HG02970 (cell line): ENCODE measurements at regions not wholly inside any gene's neighbourhood (a gene's known extent, or its start where the extent isn't known, plus 50 kb on each side); places are given as distances from the start of the nearest gene placed in this dataset.
"Not testable (repeated sequence)": the region's sequence is repeated elsewhere in the genome, so short reads cannot be mapped to it uniquely, and the experiment has no call there.

Source experiments
- ATAC-seq: cut with Tn5 transposase; IDR thresholded peaks from one replicate; pipeline ENCODE4 v1.9.1; 2021; ENCODE audit warnings: mild to moderate bottlenecking, moderate library complexity, moderate number of reproducible peaks; ENCODE audit not compliant: unreplicated experiment, low FRiP score

- ATAC-seq = not testable (repeated sequence)
These were observed 51.1 kb downstream of the NBPF8 start for GRCh38 chr1:120465900-120466299.

- not testable (repeated sequence) for ATAC-seq
These were observed 62.8 kb downstream of the NBPF8 start for GRCh38 chr1:120477663-120478062.

DNA sequence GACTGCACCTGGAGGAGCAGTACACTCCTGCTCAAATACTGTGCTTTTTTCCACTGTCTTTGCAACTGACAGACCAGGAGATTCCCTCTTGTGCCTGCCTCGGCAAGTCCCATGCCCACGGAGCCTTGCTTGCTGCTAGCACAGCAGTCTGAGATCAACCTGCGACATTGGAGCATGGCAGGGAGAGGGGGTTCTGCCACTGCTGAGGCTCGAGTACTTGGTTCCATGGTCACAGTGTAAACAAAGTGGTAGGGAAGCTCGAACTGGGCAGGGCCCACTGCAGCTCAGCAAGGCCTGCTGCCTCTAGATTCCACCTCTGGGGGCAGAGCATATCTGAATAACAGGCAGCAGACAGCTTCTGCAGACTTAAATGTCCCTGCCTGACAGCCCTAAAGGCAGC is 63.6 kb downstream of the NBPF8 start:
- ATAC-seq = not testable (repeated sequence)

DNA sequence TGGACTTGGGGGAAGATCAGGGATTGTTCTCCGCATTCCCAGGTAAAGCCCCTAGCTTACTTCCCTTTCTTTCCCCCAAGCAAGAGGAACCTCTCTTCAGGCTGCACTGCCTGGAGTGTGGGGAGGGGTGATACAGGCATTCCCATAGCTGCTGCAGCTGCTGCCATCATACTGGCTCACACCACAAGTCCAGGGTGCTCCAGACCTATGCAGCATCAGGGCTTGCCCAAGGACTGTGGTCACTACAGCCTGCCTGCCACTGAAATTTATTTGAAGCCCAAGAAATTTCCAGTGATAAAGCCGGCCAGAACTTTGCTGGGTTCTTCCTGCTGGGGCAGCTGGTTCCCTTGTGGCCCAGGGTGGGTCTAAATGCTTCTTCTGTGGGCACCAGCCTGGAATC is 72.7 kb downstream of the NBPF8 start:
- ATAC-seq = not testable (repeated sequence)

DNA sequence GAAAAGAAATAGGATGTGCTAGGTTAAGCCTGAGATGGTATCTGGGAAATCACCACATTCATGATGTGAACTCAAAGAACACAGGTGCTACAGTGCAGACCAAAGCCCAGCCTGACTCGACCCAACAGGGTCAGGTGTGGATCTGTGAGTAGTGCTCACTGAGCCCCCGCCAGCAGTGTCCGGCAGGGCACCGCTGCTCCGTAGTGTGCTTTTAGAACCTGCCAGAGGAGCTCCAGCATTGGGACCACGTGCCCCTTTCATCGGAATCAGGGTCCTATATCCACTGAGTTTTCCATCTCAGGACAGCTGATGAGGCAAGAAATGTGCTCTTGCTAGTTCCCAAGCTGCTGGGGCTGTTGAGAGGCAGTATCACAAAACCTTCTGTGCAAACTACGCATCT is 74.4 kb downstream of the NBPF8 start:
- ATAC-seq = not testable (repeated sequence)

DNA sequence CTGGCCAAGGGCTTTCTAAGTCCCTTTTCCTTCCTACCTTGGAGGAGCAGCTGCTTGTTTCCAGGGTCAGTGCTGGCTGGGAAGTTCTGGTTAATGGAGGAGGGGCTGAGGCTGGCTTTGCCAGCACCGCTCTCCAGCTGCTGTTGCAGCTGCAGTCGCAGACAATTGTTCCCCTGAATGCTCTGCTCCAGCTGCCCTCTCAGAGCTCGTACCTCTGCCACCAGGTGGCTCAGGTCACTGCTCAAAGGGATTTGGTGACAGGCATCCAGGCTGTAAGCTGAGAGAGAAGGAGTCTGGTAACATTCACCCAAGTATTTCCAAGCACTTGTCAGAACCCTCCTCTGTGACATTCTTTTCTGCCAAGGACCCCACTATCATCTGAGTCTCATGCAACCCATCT is 82.3 kb downstream of the NBPF8 start:
- ATAC-seq = not testable (repeated sequence)

DNA sequence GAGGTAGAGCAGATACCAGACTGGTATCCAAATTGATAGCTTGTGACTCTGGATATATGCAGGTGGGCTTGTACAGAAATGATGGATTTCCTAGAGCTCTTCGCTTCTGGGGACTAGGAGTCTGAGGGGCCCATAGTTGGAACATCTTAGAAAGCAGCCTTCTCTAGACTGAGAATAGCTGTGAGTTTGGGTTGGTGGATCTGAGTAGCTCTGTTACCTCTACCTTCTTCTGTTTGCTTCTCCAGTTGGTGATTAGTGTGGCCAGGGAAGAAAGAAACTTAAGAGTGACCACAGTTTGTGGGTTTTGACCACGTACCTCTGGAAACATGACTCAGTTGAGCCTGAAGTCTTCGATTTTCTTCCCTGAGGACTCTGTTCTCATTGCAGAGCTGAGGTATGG is 88.4 kb downstream of the NBPF8 start:
- ATAC-seq = not testable (repeated sequence)

DNA sequence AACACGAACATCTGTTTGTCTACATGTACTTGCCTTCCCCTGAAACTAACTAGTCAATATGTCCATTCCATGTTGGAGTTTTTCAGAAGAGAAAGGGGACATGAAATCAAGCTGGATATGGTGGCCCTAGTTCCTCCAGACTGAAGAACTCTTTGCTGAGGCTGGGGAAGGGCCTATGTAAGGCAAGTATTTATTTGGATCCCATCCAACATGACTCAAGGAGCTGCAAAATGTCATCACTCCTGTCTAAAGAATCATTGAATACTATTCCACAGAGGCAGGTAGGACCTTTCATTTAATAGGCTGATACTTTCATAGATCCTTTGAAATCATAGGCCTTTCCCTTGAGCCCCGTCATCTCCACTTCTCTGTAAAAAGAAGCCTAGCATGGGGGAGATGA is 91.5 kb downstream of the NBPF8 start:
- not testable (repeated sequence) for ATAC-seq

DNA sequence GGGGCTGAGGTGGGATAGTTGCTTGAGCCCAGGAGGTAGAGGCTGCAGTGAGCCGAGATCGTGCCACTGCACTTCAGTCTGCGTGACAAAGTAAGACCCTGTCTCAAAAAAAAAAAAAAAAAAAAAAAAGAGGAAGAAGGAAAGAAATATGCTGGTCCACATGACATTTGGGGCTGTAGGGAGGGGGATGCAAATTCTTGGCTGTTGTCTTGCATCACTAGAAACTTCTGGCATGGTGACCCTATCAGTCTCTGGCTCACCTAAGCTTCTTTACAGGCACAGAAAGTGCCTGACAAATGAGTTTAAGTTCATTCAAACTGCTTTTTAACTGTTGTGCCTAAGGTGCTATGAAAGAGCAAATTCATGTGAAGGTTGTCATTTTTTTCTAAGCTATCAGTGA is 93.5 kb downstream of the NBPF8 start:
- not testable (repeated sequence) for ATAC-seq

GRCh38 chr1:120509258-120509657 is 94.4 kb downstream of the NBPF8 start:
- not testable (repeated sequence) for ATAC-seq

GRCh38 chr1:120513099-120513498 is 98.3 kb downstream of the NBPF8 start:
- not testable (repeated sequence) for ATAC-seq

- not testable (repeated sequence) for ATAC-seq
These were observed 98.7 kb downstream of the NBPF8 start for GRCh38 chr1:120513531-120513930.

DNA sequence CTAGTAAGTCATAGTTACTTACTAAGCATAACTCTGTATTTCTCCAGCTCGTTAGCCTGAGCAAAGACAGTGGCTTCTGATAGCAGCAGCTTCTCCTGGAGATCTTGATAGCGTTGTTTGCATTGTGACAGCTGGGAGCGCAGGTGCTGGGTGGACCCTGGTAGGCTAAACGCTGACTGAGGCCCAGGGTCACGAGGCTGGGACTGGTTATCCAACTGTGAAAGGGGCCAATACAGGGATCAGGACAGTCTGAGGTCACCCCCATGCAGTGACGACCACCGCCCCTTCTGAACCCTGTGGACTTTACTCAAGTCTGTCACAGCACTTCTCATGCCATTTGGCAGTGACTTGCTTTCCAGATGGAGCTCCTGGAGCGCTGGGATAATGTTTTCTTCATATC is 104.4 kb downstream of the NBPF8 start:
- not testable (repeated sequence) for ATAC-seq

GRCh38 chr1:120524416-120524815 is 109.6 kb downstream of the NBPF8 start:
- ATAC-seq = not testable (repeated sequence)

DNA sequence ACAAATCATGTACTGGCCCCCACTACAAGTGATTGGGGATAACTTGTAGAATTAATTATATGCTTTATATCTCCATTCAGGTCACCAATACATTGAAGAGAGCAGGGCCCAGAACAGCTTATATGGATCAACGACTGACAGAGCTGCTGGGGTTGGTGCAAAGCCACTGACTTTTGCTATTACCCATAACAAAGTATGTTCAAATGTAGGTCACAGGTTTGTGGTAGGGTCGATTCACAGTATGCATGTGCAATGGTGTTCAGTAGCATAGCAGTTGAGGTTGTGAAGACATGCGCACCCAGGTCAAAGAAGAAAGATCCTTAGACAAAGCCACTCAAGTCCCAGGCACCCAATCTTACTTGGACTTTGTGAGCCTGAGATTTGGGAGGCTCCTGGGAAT is 110.6 kb downstream of the NBPF8 start:
- ATAC-seq = not testable (repeated sequence)

GRCh38 chr1:120529475-120530089 is 114.7 kb downstream of the NBPF8 start:
- ATAC-seq = not testable (repeated sequence)

- ATAC-seq = not testable (repeated sequence)
These were observed 116.6 kb downstream of the NBPF8 start for GRCh38 chr1:120531455-120531854.

DNA sequence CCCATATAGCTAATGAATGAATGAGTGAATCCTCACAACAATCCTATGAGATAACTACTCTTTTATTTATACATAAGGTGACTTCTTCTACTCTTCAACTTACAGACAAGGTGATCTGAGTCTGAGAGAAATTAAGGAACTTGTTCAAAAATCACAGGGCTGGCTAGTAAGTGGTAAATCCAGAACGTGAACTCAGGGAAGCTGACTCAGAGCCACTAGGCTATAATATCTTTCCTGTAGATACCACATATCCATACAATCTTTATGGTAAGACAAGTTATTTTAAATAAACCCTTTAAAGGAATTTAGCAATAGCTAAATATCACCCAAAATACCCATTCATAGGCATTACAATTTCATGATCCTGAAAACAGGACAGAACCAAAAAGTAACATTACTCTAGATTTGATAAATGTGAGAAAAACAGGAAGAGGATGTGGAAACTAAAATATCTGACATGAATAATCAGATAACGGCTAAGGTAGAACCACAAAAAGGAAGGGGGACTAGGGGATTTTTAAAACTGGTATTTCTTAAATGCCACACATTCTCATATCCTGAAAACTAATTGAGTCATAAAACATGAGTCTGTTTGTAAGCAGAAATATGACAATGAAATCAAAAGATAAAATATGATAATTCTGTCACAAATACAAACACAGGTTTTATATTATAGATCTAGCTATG is 119.7 kb downstream of the NBPF8 start:
- ATAC-seq = not testable (repeated sequence)

DNA sequence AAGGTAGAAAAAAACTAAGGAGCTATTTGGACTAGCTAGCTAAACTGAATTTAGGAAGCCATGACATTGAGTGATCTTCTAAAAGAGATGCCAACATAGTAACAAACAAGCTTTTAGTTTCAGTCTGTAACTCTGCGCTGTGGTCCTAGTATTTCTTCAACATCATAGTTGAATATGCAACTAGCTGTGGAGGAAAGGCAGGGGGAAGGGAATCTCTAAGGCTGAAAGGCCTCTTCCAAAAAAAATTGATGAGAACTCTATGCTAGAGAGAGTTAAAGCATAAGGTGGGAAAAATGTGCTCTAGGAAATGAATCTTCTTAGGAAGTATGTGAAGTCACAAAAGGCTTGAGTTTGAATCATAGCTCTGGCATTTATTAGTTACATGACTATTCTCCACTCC is 120.2 kb downstream of the NBPF8 start:
- ATAC-seq = not testable (repeated sequence)

DNA sequence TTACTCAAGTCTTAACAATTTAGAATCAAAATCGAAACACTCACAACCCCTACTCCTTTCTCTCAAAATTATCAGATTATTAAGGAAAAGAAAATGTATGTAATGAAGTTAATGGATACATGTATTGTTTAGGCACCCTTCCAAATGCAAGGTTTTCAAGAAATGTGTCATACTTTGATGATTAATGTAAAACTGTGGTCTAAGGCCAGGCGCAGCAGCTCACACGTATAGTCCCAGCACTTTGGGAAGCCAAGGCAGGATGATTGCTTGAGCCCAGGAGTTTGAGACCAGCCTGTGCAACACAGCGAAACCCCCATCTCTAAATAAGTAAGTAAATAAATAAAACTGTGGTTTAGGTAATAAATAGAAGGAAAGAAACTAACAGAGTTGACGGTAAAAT is 126.6 kb downstream of the NBPF8 start:
- not testable (repeated sequence) for ATAC-seq

DNA sequence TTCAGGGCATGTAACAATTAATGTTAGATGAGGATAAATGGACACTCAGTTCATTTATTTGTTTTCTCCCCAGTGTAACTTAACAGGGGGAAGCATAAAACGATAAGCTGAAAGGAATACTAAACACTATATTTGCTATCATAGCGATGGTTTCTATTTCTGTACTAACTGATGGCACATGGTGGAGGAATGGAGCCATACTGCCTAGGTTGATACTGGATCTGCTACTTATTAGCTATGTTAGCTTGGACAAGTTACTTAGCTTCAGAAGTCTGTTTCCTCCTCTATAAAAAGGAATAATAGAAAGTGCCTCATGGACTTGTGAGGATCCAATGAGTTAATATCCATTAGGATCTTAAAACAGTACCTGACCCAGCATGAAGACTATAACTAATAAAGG is 127.5 kb downstream of the NBPF8 start:
- ATAC-seq = not testable (repeated sequence)

GRCh38 chr1:120542940-120543339 is 128.1 kb downstream of the NBPF8 start:
- not testable (repeated sequence) for ATAC-seq
